OCI-LY1 (cell line): ENCODE measurements at regions not wholly inside any gene's neighbourhood (a gene's known extent, or its start where the extent isn't known, plus 50 kb on each side); places are given as distances from the start of the nearest gene placed in this dataset.

Experiments
- H2AFZ ChIP-seq: fragments of 200-600 bp; sonication (generic), shearing (Covaris generic); 2 replicates; pipeline ENCODE4 v1.6.0; 2014; ENCODE audit warnings: antibody characterized with exemption, mild to moderate bottlenecking, low read length
- H3F3A ChIP-seq: fragments of 200-600 bp; sonication (generic), shearing (Covaris generic); 2 replicates; pipeline ENCODE4 v1.6.0; 2014; ENCODE audit warnings: mild to moderate bottlenecking, antibody characterized with exemption, low read length, moderate library complexity; ENCODE audit not compliant: insufficient read depth
- H3K27ac ChIP-seq: fragments of 200-600 bp; sonication (generic); 2 replicates; pipeline ENCODE4 v1.5.1; 2014; ENCODE audit warnings: low read length, mixed run types, mild to moderate bottlenecking, low read depth; ENCODE audit not compliant: poor library complexity, severe bottlenecking
- H3K27me3 ChIP-seq: fragments of 200-600 bp; sonication (generic); 2 replicates; pipeline ENCODE4 v1.6.0; 2014; ENCODE audit warnings: antibody characterized with exemption, mild to moderate bottlenecking, low read length, moderate library complexity; ENCODE audit not compliant: insufficient read depth
- H3K36me3 ChIP-seq: fragments of 200-600 bp; sonication (generic); 2 replicates; pipeline ENCODE4 v1.6.1; 2014; ENCODE audit warnings: mild to moderate bottlenecking, antibody characterized with exemption, low read length, moderate library complexity, mixed read lengths; ENCODE audit not compliant: insufficient read depth
- H3K4me1 ChIP-seq: fragments of 200-600 bp; sonication (generic); 2 replicates; pipeline ENCODE4 v1.5.1; 2014; ENCODE audit warnings: mild to moderate bottlenecking, low read length, moderate library complexity; ENCODE audit not compliant: insufficient read depth, severe bottlenecking
- H3K4me2 ChIP-seq: fragments of 200-600 bp; sonication (generic), shearing (Covaris generic); 2 replicates; pipeline ENCODE4 v1.6.1; 2014; ENCODE audit warnings: low read length
- H3K4me3 ChIP-seq: fragments of 200-600 bp; sonication (generic); 2 replicates; pipeline ENCODE4 v1.5.1; 2014; ENCODE audit warnings: low read length, low read depth, mild to moderate bottlenecking, mixed read lengths; ENCODE audit not compliant: poor library complexity, severe bottlenecking
- H3K79me2 ChIP-seq: fragments of 200-600 bp; shearing (Covaris generic); 2 replicates; pipeline ENCODE4 v1.6.1; 2016; ENCODE audit warnings: mixed run types, low read length, mixed read lengths; ENCODE audit not compliant: insufficient read depth
- H3K9ac ChIP-seq: fragments of 200-600 bp; sonication (generic), shearing (Covaris generic); 2 replicates; pipeline ENCODE4 v1.6.1; 2014; ENCODE audit warnings: mild to moderate bottlenecking, low read length, mixed read lengths
- H3K9me2 ChIP-seq: fragments of 200-600 bp; sonication (generic), shearing (Covaris generic); 2 replicates; pipeline ENCODE4 v1.6.1; 2014; ENCODE audit warnings: low read depth, mild to moderate bottlenecking, low read length, mixed read lengths
- H3K9me3 ChIP-seq: fragments of 200-600 bp; shearing (Covaris generic); 2 replicates; pipeline ENCODE4 v1.6.1; 2014; ENCODE audit warnings: low read length, mixed read lengths
- H4K20me1 ChIP-seq: fragments of 200-600 bp; sonication (generic), shearing (Covaris generic); 2 replicates; pipeline ENCODE4 v1.6.0; 2016; ENCODE audit warnings: mild to moderate bottlenecking, low read length; ENCODE audit not compliant: insufficient read depth
- EZH2 ChIP-seq: fragments of 200-600 bp; sonication (generic), shearing (Covaris generic); IDR thresholded peaks from 2 replicates; pipeline ENCODE4 v1.8.0; 2017; ENCODE audit warnings: borderline replicate concordance, mixed run types, mild to moderate bottlenecking, antibody characterized with exemption, low read length, moderate library complexity, mixed read lengths
- TF ChIP-seq, protein P1 (sequence below): fragments of 200-600 bp; sonication (generic), shearing (Covaris generic); IDR thresholded peaks from 2 replicates; pipeline ENCODE4 v1.5.1; 2017; ENCODE audit warnings: mild to moderate bottlenecking, antibody characterized with exemption, low read length, moderate library complexity, mixed read lengths

GRCh38 chr2:223357076-223357475 is 245.1 kb downstream of the SCG2 start:
- Histone ChIP-seq H3K27ac (no peak overlapping the region), H3K4me3 (no peak overlapping the region), H3F3A (no peaks in the 10 kb centered on the region), H4K20me1 (no peaks in the 10 kb centered on the region), H2AFZ (no peak overlapping the region), H3K9ac (no peak overlapping the region), H3K79me2 (no peaks in the 10 kb centered on the region), H3K4me2 (no peak overlapping the region), H3K4me1 (no peaks in the 10 kb centered on the region), H3K9me3 (no peaks in the 10 kb centered on the region), H3K9me2 (no peaks in the 10 kb centered on the region), H3K27me3 (no peaks in the 10 kb centered on the region), H3K36me3 (no peaks in the 10 kb centered on the region)
- TF ChIP-seq, protein P1, sequence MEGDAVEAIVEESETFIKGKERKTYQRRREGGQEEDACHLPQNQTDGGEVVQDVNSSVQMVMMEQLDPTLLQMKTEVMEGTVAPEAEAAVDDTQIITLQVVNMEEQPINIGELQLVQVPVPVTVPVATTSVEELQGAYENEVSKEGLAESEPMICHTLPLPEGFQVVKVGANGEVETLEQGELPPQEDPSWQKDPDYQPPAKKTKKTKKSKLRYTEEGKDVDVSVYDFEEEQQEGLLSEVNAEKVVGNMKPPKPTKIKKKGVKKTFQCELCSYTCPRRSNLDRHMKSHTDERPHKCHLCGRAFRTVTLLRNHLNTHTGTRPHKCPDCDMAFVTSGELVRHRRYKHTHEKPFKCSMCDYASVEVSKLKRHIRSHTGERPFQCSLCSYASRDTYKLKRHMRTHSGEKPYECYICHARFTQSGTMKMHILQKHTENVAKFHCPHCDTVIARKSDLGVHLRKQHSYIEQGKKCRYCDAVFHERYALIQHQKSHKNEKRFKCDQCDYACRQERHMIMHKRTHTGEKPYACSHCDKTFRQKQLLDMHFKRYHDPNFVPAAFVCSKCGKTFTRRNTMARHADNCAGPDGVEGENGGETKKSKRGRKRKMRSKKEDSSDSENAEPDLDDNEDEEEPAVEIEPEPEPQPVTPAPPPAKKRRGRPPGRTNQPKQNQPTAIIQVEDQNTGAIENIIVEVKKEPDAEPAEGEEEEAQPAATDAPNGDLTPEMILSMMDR = no peak
- TF ChIP-seq EZH2 = no peak

DNA sequence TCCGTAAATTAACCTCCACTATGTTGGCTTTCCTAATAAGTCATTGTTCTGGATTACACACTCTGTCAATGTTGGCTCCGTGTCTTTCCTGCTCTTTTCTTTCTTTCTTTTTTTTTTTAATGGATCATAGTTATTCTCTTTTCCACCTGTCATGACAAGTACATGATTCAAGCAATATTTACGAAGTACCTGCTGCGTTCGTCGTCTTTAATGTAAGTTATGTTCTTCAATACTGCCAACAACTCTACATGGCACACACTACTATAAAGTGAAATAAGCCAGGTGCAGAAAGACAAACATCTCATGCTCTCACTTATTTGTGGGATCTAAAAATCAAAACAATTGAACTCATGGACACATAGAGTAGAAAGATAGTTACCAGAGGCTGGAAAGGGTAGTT is 239.1 kb downstream of the SCG2 start:
- Histone ChIP-seq H3K9me3 (no peaks in the 10 kb centered on the region), H3K4me2 (no peak overlapping the region), H3K36me3 (no peaks in the 10 kb centered on the region), H3K4me1 (no peaks in the 10 kb centered on the region), H3K79me2 (no peaks in the 10 kb centered on the region), H3K27me3 (no peaks in the 10 kb centered on the region), H3K9ac (no peak overlapping the region), H3K4me3 (no peak overlapping the region), H4K20me1 (no peaks in the 10 kb centered on the region), H3F3A (no peaks in the 10 kb centered on the region), H3K9me2 (no peaks in the 10 kb centered on the region), H2AFZ (no peak overlapping the region), H3K27ac (no peak overlapping the region)
- no peak for TF ChIP-seq EZH2
- TF ChIP-seq, protein P1 = no peak

- Histone ChIP-seq H2AFZ (no peak overlapping the region), H3K9ac (no peak overlapping the region)
Observed at GRCh38 chr2:223365158-223365679, 236.9 kb downstream of the SCG2 start.

More at GRCh38 chr2:223365158-223365679, 236.9 kb downstream of the SCG2 start:
- H3K9me2 ChIP-seq = no peaks in the 10 kb centered on the region
- H3K4me3 ChIP-seq = no peak overlapping the region
- H3K9me3 ChIP-seq = no peaks in the 10 kb centered on the region
- no peaks in the 10 kb centered on the region for H3K4me1 ChIP-seq
- no peaks in the 10 kb centered on the region for H3K27me3 ChIP-seq
- H3K4me2 ChIP-seq = no peak overlapping the region
- TF ChIP-seq, protein P1 = no peak
- no peak for TF ChIP-seq EZH2
- no peak overlapping the region for H3K27ac ChIP-seq
- no peaks in the 10 kb centered on the region for H3K79me2 ChIP-seq
- no peaks in the 10 kb centered on the region for H3K36me3 ChIP-seq
- no peaks in the 10 kb centered on the region for H3F3A ChIP-seq
- H4K20me1 ChIP-seq = no peaks in the 10 kb centered on the region
